Mammary epithelial cell (primary cell): ENCODE measurements at regions not wholly inside any gene's neighbourhood (a gene's known extent, or its start where the extent isn't known, plus 50 kb on each side); places are given as distances from the start of the nearest gene placed in this dataset.

Experiments used
- EZH2 ChIP-seq: IDR thresholded peaks from 2 replicates; pipeline ENCODE4 v1.6.1; 2012; ENCODE audit warnings: low read length, inconsistent platforms, borderline replicate concordance
- TF ChIP-seq, protein P1 (sequence below), 2 donors: IDR thresholded peaks in 1 of 2; conservative IDR thresholded peaks in 1 of 2; 2 replicates each; pipeline ENCODE4 v1.5.1; 2011 to 2012; ENCODE audit warnings: inconsistent platforms in 2 of 2, low read length in 2 of 2, mild to moderate bottlenecking in 2 of 2, control low read depth in 1 of 2, low read depth in 1 of 2; ENCODE audit not compliant: insufficient read depth in 1 of 2; ENCODE audit errors: extremely low read depth in 1 of 2

DNA sequence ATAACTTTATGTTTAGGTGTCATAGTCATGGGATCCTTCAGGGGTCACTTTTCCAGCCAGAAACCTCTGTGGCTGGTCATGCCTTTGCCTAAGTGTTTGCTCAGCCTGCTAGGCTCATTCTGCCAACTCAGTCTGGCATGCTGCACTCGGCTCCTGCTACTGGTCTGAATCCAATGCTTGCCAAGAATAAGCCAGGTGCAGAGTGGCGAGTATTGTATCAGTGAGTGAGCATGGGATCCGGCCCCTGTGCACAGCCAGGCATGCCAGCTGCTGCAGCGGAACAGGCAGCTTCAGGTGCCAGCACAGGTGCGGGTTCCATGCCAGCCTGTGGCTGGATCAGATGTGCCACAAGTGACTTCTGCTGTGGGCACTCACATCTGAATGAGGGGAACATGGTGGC, 1269.3 kb upstream of the CNTN5 start:
- TF ChIP-seq, protein P1, sequence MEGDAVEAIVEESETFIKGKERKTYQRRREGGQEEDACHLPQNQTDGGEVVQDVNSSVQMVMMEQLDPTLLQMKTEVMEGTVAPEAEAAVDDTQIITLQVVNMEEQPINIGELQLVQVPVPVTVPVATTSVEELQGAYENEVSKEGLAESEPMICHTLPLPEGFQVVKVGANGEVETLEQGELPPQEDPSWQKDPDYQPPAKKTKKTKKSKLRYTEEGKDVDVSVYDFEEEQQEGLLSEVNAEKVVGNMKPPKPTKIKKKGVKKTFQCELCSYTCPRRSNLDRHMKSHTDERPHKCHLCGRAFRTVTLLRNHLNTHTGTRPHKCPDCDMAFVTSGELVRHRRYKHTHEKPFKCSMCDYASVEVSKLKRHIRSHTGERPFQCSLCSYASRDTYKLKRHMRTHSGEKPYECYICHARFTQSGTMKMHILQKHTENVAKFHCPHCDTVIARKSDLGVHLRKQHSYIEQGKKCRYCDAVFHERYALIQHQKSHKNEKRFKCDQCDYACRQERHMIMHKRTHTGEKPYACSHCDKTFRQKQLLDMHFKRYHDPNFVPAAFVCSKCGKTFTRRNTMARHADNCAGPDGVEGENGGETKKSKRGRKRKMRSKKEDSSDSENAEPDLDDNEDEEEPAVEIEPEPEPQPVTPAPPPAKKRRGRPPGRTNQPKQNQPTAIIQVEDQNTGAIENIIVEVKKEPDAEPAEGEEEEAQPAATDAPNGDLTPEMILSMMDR (conservative IDR thresholded peaks at IDR 0.05 in 1 of 2, IDR thresholded peaks at IDR 0.05 in 1 of 2; ENCODE audit: extremely low read depth in 1 of 2, insufficient read depth in 1 of 2, low read depth in 1 of 2, low read length in 2 of 2) = no peak
- no peak for TF ChIP-seq EZH2
